Lower lobe of right lung (tissue), 2 donors: ENCODE measurements at regions not wholly inside any gene's neighbourhood (a gene's known extent, or its start where the extent isn't known, plus 50 kb on each side); places are given as distances from the start of the nearest gene placed in this dataset.

Experiments used
- ATAC-seq, 2 donors: fragments of 200-7000 bp; cut with Tn5 transposase; one replicate each; pipeline ENCODE4 v1.9.1; 2020 to 2022; ENCODE audit warnings: mild to moderate bottlenecking in 2 of 2, moderate library complexity in 2 of 2
- DNase-seq: peaks from one replicate; pipeline ENCODE4 v3.0.0-alpha.2; 2020
- H3K27ac ChIP-seq: fragments of 200-600 bp; one replicate; pipeline ENCODE4 v1.8.0; 2022
- H3K27me3 ChIP-seq: fragments of 200-600 bp; one replicate; pipeline ENCODE4 v1.8.0; 2022; ENCODE audit warnings: low read depth
- H3K36me3 ChIP-seq: fragments of 200-600 bp; one replicate; pipeline ENCODE4 v1.8.0; 2022; ENCODE audit warnings: mild to moderate bottlenecking
- H3K4me1 ChIP-seq: fragments of 200-600 bp; one replicate; pipeline ENCODE4 v1.8.0; 2022
- H3K4me3 ChIP-seq: fragments of 200-600 bp; one replicate; pipeline ENCODE4 v1.8.0; 2022; ENCODE audit warnings: mild to moderate bottlenecking
- H3K9me3 ChIP-seq: fragments of 200-600 bp; one replicate; pipeline ENCODE4 v1.8.0; 2022
- intact Hi-C: fragments of 100-400 bp; cut with DNase I; formaldehyde crosslinking; loops from one replicate; pipeline ENCODE4 v1.11.0; 2022
- TF ChIP-seq, protein P1 (sequence below): fragments of 200-600 bp; IDR thresholded peaks from one replicate; pipeline ENCODE4 v1.8.0; 2022; ENCODE audit warnings: antibody characterized with exemption, mild to moderate bottlenecking
- donor health status: DM: no; HTN: yes; CAD: no; lungs with severe emphysema.

GRCh38 chr20:40802886-40803285 lies 113.8 kb upstream of the MAFB start:
- intact Hi-C loops: no loop called here
- H3K27me3 ChIP-seq: peaks cover 2% of the 10 kb centered on the region
- no peak overlapping the region for H3K27ac ChIP-seq
- ATAC-seq: no peak
- H3K4me1 ChIP-seq: no peaks in the 10 kb centered on the region
- TF ChIP-seq, protein P1, sequence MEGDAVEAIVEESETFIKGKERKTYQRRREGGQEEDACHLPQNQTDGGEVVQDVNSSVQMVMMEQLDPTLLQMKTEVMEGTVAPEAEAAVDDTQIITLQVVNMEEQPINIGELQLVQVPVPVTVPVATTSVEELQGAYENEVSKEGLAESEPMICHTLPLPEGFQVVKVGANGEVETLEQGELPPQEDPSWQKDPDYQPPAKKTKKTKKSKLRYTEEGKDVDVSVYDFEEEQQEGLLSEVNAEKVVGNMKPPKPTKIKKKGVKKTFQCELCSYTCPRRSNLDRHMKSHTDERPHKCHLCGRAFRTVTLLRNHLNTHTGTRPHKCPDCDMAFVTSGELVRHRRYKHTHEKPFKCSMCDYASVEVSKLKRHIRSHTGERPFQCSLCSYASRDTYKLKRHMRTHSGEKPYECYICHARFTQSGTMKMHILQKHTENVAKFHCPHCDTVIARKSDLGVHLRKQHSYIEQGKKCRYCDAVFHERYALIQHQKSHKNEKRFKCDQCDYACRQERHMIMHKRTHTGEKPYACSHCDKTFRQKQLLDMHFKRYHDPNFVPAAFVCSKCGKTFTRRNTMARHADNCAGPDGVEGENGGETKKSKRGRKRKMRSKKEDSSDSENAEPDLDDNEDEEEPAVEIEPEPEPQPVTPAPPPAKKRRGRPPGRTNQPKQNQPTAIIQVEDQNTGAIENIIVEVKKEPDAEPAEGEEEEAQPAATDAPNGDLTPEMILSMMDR: no peak
- DNase-seq: no peak
- no peak overlapping the region for H3K4me3 ChIP-seq
- H3K9me3 ChIP-seq: no peaks in the 10 kb centered on the region
- no peaks in the 10 kb centered on the region for H3K36me3 ChIP-seq

DNA sequence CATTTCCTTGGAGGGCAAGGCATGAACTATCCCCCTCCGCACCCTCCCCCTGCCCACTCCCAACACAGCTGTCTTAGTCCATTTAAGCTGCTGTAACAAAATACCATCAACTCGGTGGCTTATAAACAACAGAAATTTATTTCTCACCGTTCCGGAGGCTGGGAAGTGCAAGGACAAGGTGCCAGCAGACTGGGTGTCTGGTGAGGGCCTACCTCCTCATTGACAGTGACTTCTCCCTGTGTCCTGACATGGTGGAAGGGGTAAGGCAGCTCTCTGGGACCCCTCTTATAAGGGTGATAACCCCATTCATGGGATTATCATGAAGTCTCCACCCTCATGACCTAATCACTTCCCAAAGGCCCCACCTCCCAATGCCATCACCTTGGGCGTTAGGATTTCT lies 114.3 kb upstream of the MAFB start:
- ATAC-seq (no peak), DNase-seq (no peak)
- no peaks in the 10 kb centered on the region for H3K4me1 ChIP-seq
- H3K4me3 ChIP-seq: no peak overlapping the region
- H3K9me3 ChIP-seq: no peaks in the 10 kb centered on the region
- intact Hi-C loops: no loop called here
- H3K36me3 ChIP-seq: no peaks in the 10 kb centered on the region
- TF ChIP-seq, protein P1: no peak
- H3K27me3 ChIP-seq: peaks cover 5% of the 10 kb centered on the region
- H3K27ac ChIP-seq: no peak overlapping the region

DNA sequence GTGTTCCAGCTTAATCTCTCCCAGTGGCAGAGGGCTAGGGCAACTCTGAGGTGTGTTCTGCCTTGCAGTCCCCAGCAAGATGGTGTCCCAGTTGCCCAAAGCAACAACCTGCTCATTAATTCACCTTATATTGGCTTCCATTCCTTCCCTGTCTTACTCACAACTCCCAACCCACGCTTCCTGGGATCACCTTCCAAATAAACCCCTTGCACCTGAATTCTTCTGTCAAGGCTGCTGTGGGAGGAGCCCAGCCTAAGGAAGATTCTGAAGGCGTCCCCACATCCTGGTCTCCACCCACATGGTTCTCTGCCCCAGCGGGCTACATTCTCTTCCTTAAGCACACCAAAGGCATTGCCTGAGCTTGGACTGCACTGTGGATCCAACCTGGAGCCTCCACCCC lies 116.6 kb upstream of the MAFB start:
- Histone ChIP-seq H3K4me3 (no peak overlapping the region), H3K36me3 (no peaks in the 10 kb centered on the region), H3K27ac (no peak overlapping the region), H3K4me1 (no peaks in the 10 kb centered on the region), H3K9me3 (no peaks in the 10 kb centered on the region), H3K27me3 (peaks cover 5% of the 10 kb centered on the region)
- ATAC-seq: no peak
- TF ChIP-seq, protein P1: no peak
- no peak for DNase-seq
- intact Hi-C loops: no loop called here

DNA sequence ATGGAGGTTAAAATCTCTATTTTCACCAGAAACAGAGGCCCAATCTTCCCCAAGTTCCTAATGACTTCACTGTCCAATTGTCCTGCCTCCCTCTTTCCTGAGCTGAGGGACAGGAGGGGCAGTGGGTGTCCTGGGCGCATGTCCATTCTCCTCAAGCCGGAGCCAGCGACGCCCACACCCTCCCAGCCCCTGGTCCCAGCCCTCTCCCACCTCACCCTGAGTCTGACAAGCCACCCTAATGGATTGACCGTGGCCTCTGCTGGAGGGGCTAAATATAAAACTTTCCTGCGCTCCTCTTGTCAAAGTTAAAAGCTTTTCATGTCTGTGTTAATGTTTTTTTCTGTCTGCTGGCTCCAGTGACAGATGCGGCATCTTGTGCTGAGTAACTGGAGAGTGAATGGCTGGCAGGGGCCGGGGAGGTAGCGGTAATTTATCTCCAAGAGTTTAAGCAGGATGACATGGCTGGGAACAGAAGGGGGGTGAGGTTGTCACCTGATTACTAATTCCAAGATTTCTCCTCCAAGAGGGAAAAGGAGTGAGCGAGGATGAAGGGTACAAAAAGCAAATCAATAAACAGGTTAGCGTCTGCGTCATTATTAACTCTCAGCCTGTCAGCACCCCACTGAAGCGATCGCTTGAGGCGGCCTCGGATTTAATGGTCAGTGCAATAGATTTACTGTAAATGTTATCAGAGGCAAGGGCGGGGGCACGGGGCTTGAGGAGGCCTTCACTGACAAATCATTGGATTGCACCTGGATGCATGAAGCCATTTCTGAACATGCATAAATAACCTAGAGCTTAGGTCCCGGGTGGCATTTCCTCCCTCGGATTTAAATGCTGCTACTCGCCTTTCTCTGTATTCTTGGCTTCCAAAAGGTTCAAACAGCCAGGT lies 118.1 kb upstream of the MAFB start:
- Histone ChIP-seq H3K27me3 (peaks cover 5% of the 10 kb centered on the region), H3K4me3 (no peak overlapping the region), H3K9me3 (no peaks in the 10 kb centered on the region), H3K27ac (no peak overlapping the region), H3K36me3 (no peaks in the 10 kb centered on the region), H3K4me1 (no peaks in the 10 kb centered on the region)
- ATAC-seq (no peak), DNase-seq (no peak)
- intact Hi-C loops: no loop called here
- TF ChIP-seq, protein P1: no peak

DNA sequence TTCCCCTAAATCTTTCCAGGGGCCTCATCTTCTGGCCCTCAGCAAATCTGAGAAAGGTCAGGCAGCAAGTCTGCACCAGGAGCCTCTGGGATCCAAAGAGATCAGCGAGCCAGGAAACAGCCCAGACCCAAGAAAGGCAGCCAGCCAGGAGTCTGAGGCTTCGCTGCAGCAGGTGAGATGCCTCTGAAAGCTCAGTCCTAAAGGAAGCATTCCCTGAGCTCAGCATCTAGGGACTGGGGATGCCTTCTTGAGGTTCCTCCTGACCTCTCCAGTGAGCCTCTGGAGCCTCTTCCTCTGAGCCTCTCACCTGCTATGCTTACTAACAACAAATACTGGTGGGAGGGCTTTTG lies 118.8 kb upstream of the MAFB start:
- Histone ChIP-seq H3K27ac (no peak overlapping the region), H3K4me3 (no peak overlapping the region), H3K4me1 (no peaks in the 10 kb centered on the region), H3K36me3 (no peaks in the 10 kb centered on the region), H3K27me3 (peaks cover 5% of the 10 kb centered on the region), H3K9me3 (no peaks in the 10 kb centered on the region)
- DNase-seq (no peak), ATAC-seq (no peak)
- intact Hi-C loops: no loop called here
- TF ChIP-seq, protein P1: no peak
